M059J (cell line): ENCODE measurements at regions not wholly inside any gene's neighbourhood (a gene's known extent, or its start where the extent isn't known, plus 50 kb on each side); places are given as distances from the start of the nearest gene placed in this dataset.

Source experiments
- DNase-seq: peaks from one replicate; pipeline ENCODE4 v3.0.0-alpha.2; 2012; ENCODE audit warnings: low read depth

DNA sequence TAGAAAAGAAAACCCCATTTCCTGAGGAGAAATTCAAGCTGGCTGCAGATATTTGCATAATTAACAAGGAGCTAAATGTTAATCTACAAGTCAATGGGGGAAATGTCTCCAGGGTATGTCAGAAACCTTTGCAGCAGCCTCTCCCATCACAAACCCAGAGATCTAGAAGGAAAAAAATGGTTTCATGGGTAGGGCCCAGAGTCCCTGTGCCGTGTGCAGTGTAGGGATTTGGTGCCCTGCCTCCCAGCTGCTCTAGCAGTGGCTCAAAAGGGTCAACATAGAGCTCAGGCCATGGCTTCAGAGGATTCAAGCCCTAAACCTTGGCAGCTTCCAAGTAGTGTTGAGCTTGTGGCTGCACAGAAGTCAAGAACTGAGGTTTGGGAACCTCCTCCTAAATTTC is 290.2 kb upstream of the TMEFF2 start:
- DNase-seq = no peak

DNA sequence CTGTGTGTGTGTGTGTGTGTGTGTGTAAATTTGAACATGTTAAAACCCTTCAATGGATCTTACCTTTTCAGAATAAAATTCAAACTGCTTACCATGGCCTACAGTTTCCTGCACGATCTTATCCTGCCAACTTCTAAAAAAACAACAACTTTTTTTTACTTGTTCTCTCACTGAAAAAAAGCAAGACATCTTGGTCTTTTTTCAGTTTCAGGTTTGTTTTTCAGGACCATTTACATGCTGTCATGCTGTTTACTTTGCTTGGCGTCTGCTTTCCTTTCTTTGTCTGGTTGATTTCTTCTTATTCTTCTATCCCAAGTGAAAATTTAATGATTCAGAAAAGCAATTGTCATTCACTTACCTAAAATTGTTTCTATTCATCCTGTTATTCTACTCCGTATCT is 286.3 kb upstream of the TMEFF2 start:
- no peak for DNase-seq

DNA sequence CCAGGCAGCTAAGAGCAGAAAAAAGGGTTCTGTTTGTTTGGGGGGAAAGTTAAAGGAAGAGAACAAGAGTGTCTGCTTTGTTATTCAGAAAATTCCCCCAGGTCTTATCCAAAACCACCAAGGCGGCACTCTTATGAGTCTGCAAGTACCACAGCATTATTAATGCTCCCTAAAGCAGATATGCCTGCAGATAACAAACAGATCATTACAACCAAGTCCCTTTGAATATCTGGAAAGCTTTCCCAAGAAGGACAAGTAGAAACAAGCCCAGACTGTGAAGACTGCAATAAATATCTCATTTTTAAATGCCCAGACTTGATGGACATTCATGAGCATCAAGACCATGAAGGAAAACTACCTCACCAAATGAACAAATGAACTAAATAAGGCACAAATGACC is 278.6 kb upstream of the TMEFF2 start:
- no peak for DNase-seq

DNA sequence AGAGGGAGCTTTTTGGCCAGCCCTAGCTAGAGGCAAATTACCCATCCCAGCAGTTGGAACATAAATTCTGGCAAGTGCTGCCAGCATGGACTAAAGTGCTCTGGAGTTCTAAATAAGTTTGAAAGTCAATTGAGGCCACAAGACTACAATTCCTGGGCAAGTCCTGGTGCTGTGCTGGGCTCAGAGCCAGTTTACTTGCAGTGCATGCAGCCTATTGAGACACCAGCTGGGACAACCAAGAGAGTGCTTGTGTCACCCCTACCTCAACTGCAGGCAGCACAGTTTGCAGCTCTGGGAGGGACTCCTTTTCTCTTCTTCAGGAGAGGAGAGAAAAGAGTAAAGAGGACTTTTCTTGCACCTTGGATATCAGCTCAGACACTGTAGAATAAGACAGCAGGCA is 277.2 kb upstream of the TMEFF2 start:
- no peak for DNase-seq

DNA sequence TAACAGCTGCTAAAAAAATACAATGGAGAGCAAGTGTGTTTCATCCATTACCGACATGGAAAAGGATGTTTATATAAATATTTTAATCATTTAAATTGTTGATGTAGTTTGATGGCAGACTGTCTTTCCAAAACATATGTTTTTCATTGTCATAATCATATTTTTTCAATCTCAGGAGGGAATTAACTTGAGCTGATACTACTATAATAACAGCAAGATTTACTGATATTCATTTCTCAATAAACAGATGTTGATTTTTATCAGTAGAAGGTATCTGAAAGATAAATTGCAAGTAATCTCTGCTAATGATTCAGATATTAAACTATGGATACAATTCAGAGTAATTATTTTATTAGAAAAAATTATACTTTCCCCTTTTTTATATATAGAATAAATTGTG is 274.9 kb upstream of the TMEFF2 start:
- no peak for DNase-seq

DNA sequence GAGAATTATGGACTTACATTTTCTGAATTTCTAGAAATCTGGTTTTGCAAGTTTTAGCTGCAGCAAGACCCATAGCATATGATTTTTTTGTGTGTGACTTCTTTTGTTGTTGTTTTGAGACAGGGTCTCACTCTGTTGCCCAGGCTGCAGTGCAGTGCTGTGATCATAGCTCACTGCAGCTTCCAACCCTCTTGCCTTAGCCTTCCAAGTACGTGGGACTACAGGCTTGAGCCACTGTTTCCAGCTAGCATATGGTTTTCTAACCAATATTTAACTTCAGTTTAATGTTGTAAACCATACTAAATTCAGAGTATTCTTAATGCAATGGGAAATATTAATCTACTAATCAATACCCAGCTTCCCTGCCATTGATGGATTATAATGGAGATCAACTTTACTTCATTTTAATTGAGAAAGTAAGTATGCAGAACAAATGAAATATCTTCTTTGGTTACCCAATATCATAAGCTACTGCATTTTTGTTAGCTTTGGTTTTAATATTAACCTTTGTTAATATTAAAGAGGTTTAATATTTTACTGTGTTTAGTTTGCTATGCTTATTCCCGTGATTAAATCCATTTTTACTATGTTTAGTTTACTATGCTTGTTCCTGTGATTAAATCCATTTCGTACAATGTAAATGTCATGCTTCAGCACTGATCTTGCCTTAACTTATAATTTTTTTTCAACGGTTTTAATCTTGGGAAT is 273.4 kb upstream of the TMEFF2 start:
- no peak for DNase-seq

DNA sequence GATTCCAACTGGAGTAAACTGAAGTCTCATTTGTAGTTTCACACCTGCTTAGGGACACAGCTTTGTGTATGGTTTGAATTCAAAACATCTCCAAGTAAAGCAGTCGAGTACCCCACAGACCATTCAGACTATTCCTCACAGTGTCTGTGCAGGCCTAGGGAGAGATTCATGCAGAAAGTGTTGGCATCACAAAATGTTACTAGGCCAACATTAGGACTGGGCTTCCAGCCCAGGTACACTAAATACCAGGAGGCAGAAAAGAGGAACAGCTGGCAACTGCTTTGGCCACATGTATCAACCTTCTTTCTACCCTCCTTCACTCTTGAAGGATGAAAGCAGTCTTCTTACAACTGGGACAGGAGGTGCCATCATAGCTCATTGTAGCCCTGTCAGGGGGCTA is 270.4 kb upstream of the TMEFF2 start:
- no peak for DNase-seq

DNA sequence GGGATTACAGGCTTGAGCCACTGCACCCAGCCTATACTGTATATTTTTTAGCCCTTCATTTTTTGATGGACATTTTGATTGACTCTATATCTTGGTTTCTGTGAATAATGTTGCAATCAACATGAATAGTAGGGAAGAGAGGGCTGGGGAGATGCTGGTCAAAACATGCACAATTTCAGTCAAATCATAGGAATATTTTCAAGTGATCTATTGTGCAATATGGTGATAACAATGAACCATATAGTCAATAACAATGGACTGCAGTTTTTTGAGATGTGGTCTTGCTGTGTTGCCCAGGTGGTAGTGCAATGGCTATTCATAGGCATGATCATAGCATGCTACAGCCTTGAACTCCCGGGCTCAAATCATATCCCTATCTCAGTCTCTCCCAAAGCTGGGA is 264.7 kb upstream of the TMEFF2 start:
- no peak for DNase-seq

DNA sequence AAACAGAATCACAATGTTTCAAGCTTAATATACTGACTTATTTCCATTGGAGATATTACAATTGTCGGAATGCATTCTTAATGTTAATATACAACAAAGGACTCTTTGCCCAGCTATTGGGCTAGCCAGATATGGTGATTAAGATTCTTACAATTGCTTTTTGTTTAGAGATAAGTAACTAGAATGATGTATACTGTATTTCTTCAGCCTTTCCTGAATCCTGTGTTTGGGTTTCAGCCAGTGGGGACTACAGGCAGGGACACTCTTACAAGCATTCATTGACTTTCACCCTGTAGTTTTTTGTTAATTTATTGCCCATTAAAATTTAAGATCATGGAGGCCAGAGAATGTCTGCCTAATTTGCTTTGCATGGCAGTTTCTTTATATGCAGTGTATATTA is 254.1 kb upstream of the TMEFF2 start:
- DNase-seq = no peak

DNA sequence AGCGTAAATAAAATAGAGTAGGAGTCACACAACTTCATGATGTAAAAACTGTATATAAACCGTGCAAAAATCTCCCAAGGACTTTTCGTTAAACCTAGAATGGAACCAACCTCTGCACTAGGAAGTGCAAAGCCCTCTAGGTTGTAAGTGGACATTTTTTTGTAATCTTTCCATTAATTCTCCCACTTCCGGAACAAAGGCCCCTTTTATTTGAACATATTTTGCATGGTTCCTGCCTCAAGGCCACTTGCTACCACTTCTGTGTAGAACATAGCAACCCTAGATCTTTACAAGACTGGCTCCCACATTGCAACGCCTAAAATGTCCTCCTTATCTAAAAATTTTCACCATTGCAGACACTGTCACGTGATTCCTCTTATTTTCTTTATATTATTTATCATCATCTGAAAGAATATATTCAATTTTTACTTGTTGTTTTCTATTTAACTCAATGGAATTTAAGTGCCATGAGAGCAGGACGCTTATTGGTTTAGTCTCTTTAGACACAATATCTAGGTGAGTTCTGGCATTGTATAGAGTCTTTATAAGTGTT is 249.6 kb upstream of the TMEFF2 start:
- DNase-seq = no peak

DNA sequence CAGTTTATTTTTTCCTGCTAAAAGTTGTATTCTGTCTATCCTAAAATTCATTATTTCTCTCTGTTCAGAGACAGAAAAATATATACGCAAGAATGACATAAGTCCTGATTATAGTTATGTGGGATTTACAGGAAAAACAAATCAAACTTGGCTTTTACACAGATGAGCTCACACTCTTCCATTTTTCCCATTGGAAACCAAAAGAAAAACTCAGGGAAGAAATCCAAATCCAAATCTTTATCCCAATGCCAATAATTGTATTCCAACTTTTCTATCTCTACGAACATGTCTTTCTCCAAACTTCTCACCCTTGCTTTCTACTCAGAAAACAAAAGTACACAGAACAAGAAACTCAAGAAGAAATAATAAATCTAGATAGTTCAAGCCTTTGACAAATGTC is 249.1 kb upstream of the TMEFF2 start:
- DNase-seq = no peak

DNA sequence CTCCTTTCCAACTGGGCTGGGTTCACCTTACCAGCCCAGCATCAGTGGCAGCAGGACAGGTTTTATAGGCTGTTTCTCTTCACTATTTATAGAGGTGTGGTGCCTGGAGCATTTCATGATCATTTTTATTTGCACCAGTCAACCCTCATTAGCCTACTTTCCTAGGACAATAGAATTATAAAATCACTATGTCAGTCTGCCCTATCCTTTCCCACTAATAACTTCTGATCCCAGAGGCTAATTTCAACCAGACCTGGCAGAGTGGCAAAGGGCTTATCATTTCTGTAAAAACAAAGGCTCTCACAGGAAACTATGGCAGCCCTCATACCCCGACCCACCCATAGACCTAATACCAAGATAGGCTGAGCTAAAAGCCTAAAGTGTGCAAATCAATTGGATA is 243.5 kb upstream of the TMEFF2 start:
- DNase-seq = no peak

DNA sequence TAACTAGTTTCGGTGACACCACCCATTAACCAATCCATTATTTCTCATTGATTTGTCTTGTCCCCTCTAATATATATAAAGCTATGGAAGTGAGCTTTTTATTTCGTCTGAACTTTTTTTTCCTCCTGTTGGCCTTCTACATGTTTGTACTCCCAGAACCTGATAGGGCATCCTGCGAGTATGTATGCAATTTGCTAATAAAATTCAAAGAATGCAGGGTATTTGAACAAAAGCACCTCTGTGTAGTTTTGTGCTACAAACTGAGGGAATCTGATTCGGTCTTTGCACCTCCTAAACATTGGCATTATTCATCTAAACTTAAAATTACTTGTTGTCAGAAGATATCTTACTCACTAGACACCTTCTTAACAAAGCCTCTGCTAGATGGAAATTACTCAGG is 242.9 kb upstream of the TMEFF2 start:
- DNase-seq = no peak

DNA sequence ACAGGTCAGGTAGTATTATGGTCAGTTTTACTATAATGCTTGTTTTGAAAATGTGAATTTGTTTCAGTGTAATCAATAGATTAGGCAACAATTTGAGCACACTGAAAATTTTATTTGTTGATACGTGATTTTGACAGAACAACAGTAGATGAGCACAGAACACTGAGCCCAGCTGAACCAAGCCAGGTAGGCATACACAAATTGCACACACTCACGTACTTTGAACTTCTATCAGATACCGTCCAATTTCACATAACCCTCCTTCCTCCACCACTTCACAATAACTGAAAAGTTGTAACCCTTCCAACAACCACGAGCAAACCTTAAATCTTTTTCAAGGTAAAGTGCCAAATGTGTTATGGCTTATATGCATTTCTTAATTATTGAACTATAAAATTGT is 229.5 kb upstream of the TMEFF2 start:
- DNase-seq = no peak

DNA sequence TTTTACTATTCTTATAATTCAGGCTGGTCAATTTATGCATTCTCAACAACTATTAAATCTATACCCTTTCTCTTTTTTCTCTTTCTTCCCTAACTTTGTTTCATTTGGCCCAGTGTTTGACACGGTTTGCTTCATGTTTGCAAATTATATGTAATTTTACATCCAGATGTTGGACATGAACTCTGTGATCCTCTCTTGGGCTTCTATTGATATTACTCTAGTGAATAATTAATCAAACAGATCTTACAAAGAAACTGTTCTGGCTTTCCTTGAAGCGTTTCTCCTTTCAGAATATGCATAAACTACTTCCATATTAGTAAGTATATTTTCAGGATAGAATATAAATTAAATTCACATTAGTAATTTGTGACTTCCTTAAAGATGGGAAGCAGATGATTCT is 225.1 kb upstream of the TMEFF2 start:
- no peak for DNase-seq

DNA sequence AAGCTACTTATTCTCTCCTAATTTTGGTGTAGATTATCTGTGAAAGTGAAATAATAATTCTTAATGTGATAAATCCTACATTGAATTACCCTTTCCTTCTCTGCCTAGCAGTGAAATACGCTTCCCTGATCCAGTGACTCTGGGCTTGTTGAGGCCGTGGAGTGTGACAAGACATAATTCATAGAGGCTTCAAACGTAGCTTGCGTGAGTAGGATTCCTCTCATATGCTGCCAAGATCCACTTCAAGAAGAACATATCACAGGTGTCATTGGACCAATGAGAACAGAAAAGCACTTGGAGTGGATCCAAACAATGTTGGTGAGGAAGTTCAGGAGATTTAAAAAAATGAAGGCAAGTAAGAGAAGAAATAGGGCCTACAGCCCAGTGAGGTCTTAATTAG is 221.3 kb upstream of the TMEFF2 start:
- DNase-seq = no peak

DNA sequence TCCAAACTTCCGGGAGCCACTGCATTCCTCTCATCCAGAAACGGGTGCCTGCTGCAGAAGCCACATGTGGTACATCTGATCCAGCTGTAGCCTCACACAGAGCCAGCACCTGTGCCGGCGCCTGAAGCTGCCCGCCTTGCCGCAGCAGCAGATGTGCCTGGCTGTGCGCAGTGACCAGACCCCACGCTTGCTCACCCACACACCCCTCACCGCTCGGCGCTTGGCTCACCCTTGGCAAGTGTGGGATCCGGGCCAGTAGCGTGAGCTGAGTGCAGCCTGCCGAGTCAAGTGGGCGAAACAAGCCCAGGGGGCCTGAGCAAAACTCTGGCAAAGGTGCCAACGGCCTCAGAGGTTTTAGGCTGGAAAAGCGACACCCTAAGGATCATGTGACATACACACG is 220.1 kb upstream of the TMEFF2 start:
- no peak for DNase-seq

DNA sequence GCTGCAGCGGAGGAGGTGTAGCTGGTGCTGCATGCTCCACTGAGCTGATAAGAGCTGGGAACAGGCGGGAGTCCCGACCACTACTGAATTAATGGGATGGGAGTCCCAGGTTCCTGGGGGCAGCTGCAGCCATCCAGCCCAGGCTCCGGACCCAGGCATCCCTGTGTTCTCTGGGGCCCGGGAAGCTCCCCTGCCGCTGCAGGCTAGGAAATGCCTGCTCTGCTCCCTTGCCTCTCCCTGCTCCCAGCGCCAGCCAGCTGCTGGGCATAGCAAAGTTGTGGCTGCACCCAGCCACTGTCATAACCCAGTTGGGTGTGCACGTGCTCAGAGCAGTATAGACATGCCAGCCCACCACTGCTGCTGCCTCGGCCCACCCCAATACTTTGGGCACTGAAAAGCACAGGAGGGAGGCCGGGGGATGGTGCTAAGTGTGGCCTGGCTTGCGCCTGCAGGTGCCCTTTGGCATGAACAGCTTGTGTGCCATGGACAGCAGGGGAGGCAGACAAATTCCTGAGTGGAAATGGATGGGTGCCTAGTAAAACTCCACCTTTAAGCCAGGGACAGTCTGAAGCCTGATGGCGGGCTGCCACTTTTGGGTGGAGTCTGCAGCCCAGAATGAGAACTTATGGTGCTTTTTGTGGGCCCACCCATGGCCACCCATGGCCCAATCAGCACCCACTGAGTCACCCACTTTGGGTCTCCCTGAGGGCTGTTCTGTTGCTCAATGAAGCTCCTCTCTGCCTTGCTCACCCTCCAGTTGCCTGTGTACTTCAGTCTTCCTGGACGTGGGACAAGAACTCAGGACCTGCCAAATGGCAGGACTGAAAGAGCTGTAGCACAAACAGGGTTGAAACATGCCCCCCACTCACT is 219.3 kb upstream of the TMEFF2 start:
- DNase-seq = peak; percentile 18

DNA sequence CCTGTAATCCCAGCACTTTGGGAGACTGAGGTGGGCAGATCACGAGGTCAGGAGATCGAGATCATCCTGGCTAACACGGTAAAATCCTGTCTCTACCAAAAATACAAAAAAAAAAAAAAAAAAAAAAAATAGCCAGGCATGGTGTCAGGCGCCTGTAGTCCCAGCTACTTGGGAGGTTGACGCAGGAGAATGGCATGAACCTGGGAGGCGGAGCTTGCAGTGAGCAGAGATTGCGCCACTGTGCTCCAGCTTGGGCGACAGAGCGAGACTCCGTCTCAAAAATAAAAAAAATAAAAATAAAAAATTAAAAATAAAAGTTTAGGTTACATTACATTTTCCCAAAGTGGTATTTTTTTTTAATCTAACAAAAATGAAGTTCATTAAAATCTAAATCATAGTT is 218.1 kb upstream of the TMEFF2 start:
- peak; percentile 47 for DNase-seq

DNA sequence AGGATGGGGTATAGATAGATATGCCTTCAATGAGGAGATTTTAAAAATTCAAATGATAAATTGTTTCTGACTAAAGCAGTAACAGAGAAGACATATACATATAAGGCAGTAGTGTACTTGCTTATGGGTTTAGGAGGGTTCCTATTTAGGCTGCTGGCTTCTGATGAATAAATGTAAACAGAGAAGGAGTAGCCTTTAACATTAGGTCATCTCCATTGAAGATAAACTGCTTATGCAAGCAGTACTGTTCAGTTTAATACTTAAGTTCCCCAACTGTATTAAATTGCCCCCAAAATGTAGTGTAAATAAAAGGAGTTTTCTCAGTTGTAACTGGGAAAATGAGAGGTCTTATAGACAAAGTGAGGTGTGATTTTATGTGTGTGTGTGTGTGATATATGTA is 217.7 kb upstream of the TMEFF2 start:
- DNase-seq = no peak

DNA sequence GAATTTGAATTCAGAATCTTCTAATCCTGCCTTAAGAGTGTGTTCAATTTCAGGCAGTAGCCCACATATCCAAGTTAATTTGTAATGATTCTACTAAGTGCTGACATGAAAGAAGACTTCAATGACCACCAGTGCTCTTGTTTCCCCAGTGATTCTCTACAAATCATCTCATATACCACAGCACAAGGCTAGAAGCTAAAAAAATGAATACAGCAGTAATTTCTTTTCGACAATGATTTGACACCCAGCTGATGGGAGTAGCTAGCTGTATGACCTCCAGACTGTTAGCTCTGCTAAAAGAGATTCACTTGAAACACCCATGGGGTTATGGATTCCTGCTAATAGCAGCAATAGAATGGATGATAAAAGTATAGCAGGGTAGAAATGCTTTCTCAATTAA is 217.0 kb upstream of the TMEFF2 start:
- DNase-seq = no peak

DNA sequence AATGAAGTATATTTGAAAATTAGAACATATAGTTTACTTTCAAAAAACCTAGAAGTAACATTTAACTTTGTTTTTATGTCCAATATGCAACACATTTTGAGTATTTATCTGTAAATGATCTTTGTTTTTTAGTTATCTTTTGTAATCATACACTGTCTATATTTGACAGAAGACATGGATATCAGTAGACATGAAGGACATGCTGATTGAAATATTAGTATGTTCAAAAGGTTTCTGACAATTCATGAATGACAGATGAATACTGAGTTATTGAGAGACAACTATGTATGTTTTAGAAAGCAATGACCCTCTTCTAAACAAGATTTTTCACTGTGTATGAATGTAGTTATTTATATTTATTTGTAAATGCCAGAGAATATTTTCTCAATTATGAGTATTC is 215.6 kb upstream of the TMEFF2 start:
- no peak for DNase-seq

DNA sequence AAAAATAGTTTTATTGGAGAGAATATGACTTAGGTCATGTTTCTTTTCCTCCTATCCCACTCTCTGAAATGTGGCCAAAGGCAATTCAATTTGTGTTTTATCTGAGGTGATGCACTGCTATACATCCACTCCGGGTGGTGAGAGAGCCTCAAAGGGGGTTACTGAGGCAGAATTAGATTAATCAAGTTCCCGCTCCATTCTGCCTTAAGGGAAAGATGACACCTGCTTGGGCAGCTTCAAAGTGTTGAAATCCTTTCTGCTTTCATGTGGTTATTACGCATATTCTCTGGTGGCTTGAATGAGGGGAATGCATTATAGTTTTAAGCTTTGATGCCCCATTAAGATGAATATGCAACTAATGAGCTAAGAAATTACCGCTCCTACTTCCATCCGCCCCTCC is 213.0 kb upstream of the TMEFF2 start:
- no peak for DNase-seq
